IPS DF 4.7 (cell line): ENCODE measurements at regions not wholly inside any gene's neighbourhood (a gene's known extent, or its start where the extent isn't known, plus 50 kb on each side); places are given as distances from the start of the nearest gene placed in this dataset.

Source experiments
- DNase-seq: peaks from one replicate; pipeline ENCODE4 v3.0.0-alpha.2; 2013; ENCODE audit warnings: low spot score; ENCODE audit errors: extremely low read depth

DNA sequence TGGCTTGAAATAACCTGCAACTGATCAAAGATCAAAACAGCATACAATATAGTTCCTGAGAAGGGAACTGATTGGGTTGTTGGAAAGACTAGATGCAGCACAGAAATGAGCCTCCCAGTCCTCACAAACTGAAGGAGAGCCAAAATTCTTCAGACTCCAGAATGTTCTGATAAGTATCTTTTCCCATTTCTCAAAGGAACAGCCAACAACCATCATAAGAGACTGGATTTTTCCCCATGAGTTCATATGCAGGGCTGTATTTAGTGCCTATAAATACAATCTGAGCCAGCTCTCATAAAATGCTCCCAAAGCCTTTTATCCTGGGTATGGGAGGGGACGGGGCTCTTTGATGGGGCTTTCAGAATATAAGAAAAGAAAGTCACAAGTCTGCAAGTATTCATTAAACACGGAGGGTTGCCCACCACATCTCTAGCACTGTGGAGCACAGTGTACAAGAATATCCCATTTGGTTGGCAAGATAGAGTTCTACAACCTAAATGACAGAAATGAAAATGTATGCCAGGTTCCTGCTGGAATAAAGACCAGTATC is 50.7 kb upstream of the LYVE1 start:
- no peak for DNase-seq

DNA sequence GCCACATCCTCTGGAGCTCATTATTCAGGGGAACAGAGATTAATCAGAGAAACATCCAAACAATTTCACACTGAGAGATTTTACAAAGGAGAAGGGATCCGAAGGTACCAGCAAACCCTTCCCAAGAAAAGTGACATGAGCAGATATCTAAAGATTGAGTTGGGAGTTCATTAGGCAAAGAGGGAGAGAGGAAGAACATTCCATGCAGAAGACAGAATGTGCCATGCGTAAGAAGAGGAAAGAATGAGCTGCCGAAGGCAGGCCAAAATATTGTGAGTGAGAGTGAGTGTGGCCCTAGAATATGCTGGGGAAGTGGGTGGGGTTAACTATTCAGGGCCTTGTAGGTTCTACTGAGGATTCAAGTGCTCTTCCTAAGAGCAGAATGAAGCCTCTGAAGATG is 50.0 kb upstream of the LYVE1 start:
- DNase-seq: no peak
